GM23248 (cell line): ENCODE measurements at regions not wholly inside any gene's neighbourhood (a gene's known extent, or its start where the extent isn't known, plus 50 kb on each side); places are given as distances from the start of the nearest gene placed in this dataset.

Source experiments
- EZH2 ChIP-seq: fragments of 200-600 bp; sonication (generic); IDR thresholded peaks from 2 replicates; pipeline ENCODE4 v1.6.1; 2018; ENCODE audit warnings: antibody characterized with exemption, mild to moderate bottlenecking; ENCODE audit not compliant: insufficient read depth, poor library complexity, severe bottlenecking
- EZH2phosphoT487 ChIP-seq: fragments of 200-600 bp; sonication (generic); IDR thresholded peaks from 2 replicates; pipeline ENCODE4 v1.6.1; 2018; ENCODE audit warnings: antibody characterized with exemption, moderate library complexity, mild to moderate bottlenecking, low read depth; ENCODE audit not compliant: insufficient read depth

- TF ChIP-seq EZH2 (no peak), EZH2phosphoT487 (no peak)
Observed at GRCh38 chr11:130997278-130997677, 81.0 kb upstream of the SNX19 start.
